Endometrial microvascular endothelial cells (primary cell): ENCODE measurements at regions not wholly inside any gene's neighbourhood (a gene's known extent, or its start where the extent isn't known, plus 50 kb on each side); places are given as distances from the start of the nearest gene placed in this dataset.
"Not testable (repeated sequence)": the region's sequence is repeated elsewhere in the genome, so short reads cannot be mapped to it uniquely, and the experiment has no call there.

Experiments used
- in situ Hi-C: cut with HindIII; loops from 2 replicates; pipeline ENCODE4 v1.10.0; 2017; ENCODE audit warnings: low sequenced_read_pairs, low pct_unique_long_range_greater_than_20kb; ENCODE audit errors: inconsistent ontology term

- in situ Hi-C loops = no loop called here
Observed at GRCh38 chr21:38915546-38915945, 109.8 kb downstream of the ETS2 start.

GRCh38 chr21:38914528-38915293 lies 109.0 kb downstream of the ETS2 start:
- in situ Hi-C loops = no loop called here

- in situ Hi-C loops = no loop called here
Observed at GRCh38 chr21:38913893-38914527, 108.3 kb downstream of the ETS2 start.

- in situ Hi-C loops = no loop called here
Observed at GRCh38 chr21:38913120-38913892, 107.6 kb downstream of the ETS2 start.

- in situ Hi-C loops = no loop called here
Observed at GRCh38 chr21:38912789-38913119, 107.0 kb downstream of the ETS2 start.

GRCh38 chr21:38912102-38912629 lies 106.4 kb downstream of the ETS2 start:
- in situ Hi-C loops = no loop called here

- in situ Hi-C loops = no loop called here
Observed at GRCh38 chr21:38911484-38912101, 105.9 kb downstream of the ETS2 start.

- in situ Hi-C loops = no loop called here
Observed at GRCh38 chr21:38910390-38911067, 104.8 kb downstream of the ETS2 start.

GRCh38 chr21:38909929-38910328 lies 104.2 kb downstream of the ETS2 start:
- in situ Hi-C loops = no loop called here

GRCh38 chr21:38909109-38909508 lies 103.4 kb downstream of the ETS2 start:
- in situ Hi-C loops = no loop called here

GRCh38 chr21:38908537-38908936 lies 102.8 kb downstream of the ETS2 start:
- in situ Hi-C loops = no loop called here

GRCh38 chr21:38905752-38906151 lies 100.0 kb downstream of the ETS2 start:
- in situ Hi-C loops = no loop called here

- in situ Hi-C loops = no loop called here
Observed at GRCh38 chr21:38905328-38905727, 99.6 kb downstream of the ETS2 start.

GRCh38 chr21:38903690-38904139 lies 98.0 kb downstream of the ETS2 start:
- in situ Hi-C loops = no loop called here

GRCh38 chr21:38902608-38903445 lies 97.1 kb downstream of the ETS2 start:
- in situ Hi-C loops = no loop called here

- in situ Hi-C loops = no loop called here
Observed at GRCh38 chr21:38900499-38900898, 94.8 kb downstream of the ETS2 start.

- in situ Hi-C loops = not testable (repeated sequence)
Observed at GRCh38 chr21:38899985-38900384, 94.3 kb downstream of the ETS2 start.
